OCI-LY7 (cell line): ENCODE measurements at regions not wholly inside any gene's neighbourhood (a gene's known extent, or its start where the extent isn't known, plus 50 kb on each side); places are given as distances from the start of the nearest gene placed in this dataset.

Experiments used
- EZH2phosphoT487 ChIP-seq: fragments of 200-600 bp; sonication (generic); IDR thresholded peaks from 2 replicates; pipeline ENCODE4 v1.6.1; 2018; ENCODE audit warnings: low read depth, borderline replicate concordance, mild to moderate bottlenecking, mixed run types, antibody characterized with exemption, low read length, moderate library complexity, mixed read lengths
- TF ChIP-seq, protein P1 (sequence below): fragments of 200-600 bp; sonication (generic); conservative IDR thresholded peaks from 2 replicates; pipeline ENCODE4 v1.5.1; 2014; ENCODE audit warnings: mild to moderate bottlenecking, antibody characterized with exemption, low read length, moderate library complexity, mixed read lengths

DNA sequence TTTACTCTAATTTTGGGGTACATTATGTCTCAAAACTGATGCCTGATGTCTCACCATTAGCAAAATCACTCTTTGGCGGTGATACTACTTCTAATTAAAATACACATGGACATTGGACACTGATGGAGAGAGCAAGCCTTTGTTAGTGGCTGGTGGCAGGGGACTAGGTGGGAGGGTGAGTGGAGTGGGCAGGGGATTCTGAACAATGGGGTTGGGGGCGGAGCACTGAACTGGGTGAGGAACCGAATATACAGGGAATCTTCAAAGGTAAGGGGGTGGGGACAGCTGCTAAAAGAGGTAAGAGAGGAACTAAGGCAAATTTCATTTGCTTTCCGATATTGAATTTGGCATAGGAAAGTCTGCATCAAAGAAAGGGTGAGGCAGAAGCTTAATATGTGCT lies 88.8 kb downstream of the CARTPT start:
- TF ChIP-seq, protein P1, sequence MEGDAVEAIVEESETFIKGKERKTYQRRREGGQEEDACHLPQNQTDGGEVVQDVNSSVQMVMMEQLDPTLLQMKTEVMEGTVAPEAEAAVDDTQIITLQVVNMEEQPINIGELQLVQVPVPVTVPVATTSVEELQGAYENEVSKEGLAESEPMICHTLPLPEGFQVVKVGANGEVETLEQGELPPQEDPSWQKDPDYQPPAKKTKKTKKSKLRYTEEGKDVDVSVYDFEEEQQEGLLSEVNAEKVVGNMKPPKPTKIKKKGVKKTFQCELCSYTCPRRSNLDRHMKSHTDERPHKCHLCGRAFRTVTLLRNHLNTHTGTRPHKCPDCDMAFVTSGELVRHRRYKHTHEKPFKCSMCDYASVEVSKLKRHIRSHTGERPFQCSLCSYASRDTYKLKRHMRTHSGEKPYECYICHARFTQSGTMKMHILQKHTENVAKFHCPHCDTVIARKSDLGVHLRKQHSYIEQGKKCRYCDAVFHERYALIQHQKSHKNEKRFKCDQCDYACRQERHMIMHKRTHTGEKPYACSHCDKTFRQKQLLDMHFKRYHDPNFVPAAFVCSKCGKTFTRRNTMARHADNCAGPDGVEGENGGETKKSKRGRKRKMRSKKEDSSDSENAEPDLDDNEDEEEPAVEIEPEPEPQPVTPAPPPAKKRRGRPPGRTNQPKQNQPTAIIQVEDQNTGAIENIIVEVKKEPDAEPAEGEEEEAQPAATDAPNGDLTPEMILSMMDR, result no peak
- no peak for TF ChIP-seq EZH2phosphoT487
